ENCODE measurements at regions not wholly inside any gene's neighbourhood (a gene's known extent, or its start where the extent isn't known, plus 50 kb on each side); places are given as distances from the start of the nearest gene placed in this dataset.

- TF ChIP-seq POLR2AphosphoS5 (IDR thresholded peaks at IDR 0.05): no peak
- TF ChIP-seq CTCF (IDR thresholded peaks at IDR 0.05): no peak
- TF ChIP-seq POLR2A (IDR thresholded peaks at IDR 0.05): no peak
- no peak for TF ChIP-seq EP300 (IDR thresholded peaks at IDR 0.05)
Observed at GRCh38 chrX:56114437-56114787, 117.7 kb upstream of the KLF8 start.
